ENCODE measurements at regions not wholly inside any gene's neighbourhood (a gene's known extent, or its start where the extent isn't known, plus 50 kb on each side); places are given as distances from the start of the nearest gene placed in this dataset.

DNA sequence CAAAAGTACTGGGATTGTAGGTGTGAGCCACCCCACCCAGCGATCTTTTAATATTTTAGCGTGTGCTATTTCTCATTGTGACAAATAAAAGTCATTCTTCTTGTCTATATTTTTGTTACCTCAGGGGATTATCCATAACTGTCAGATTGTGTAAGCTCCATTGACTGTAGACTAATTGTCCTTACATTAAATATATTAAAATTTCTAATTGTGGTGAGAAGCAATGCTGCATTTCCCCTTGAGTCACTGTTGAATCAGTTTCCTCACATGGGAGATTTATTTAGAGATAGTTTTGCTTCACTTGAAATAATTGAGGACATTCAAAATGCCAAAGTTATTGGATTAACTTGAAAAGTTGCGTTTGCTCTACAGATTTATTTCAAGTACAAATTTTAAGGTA, 782.4 kb upstream of the WWC1 start:
- TF ChIP-seq POLR2A (IDR thresholded peaks at IDR 0.05): no peak
- TF ChIP-seq, protein P1, sequence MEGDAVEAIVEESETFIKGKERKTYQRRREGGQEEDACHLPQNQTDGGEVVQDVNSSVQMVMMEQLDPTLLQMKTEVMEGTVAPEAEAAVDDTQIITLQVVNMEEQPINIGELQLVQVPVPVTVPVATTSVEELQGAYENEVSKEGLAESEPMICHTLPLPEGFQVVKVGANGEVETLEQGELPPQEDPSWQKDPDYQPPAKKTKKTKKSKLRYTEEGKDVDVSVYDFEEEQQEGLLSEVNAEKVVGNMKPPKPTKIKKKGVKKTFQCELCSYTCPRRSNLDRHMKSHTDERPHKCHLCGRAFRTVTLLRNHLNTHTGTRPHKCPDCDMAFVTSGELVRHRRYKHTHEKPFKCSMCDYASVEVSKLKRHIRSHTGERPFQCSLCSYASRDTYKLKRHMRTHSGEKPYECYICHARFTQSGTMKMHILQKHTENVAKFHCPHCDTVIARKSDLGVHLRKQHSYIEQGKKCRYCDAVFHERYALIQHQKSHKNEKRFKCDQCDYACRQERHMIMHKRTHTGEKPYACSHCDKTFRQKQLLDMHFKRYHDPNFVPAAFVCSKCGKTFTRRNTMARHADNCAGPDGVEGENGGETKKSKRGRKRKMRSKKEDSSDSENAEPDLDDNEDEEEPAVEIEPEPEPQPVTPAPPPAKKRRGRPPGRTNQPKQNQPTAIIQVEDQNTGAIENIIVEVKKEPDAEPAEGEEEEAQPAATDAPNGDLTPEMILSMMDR (IDR thresholded peaks at IDR 0.05): no peak

Data from thyroid gland (tissue), 4 donors.